ENCODE measurements at regions not wholly inside any gene's neighbourhood (a gene's known extent, or its start where the extent isn't known, plus 50 kb on each side); places are given as distances from the start of the nearest gene placed in this dataset.
A peak's percentile ranks its signal among the peaks of the same experiment; 100 is the strongest.

DNA sequence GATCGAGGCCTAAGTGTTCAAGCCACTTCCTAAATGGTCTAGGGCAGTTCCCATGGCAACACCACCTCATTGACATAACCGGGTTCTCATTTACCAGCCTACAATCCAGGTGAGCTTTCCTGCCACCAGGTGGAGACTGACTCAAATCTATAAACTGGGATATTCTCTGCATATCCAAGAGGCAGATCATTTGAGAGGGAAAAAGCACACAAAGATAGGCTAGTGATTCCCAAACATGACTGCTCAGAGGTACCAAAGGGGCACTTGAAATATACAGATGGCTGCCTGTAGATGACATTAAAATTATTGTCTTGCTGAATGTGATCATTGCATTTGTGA lies 141.3 kb upstream of the PROK2 start:
- TF ChIP-seq CTCF (IDR thresholded peaks at IDR 0.05 in 4 of 5, conservative IDR thresholded peaks at IDR 0.05 in 1 of 5) (peak in 1 of 5 experiments; percentile 22), POLR2A (IDR thresholded peaks at IDR 0.05) (no peak)

All from gastrocnemius medialis (tissue), 4 donors.